Endothelial cell of umbilical vein (primary cell): ENCODE measurements at regions not wholly inside any gene's neighbourhood (a gene's known extent, or its start where the extent isn't known, plus 50 kb on each side); places are given as distances from the start of the nearest gene placed in this dataset.

Experiments
- BruUV-seq: library from RNA; stranded (reverse); fragments of 400-500 nt; replicated peaks from 2 replicates; lab custom pipeline; 2021; lab: Mats Ljungman, UMichigan
- CTCF ChIA-PET: fragments of 300-600, 350-600 bp; sonication (Branson Sonifier 250); formaldehyde crosslinking; loops from one replicate; lab custom pipeline; 2021; ENCODE audit warnings: antibody characterized with exemption, inconsistent platforms; lab: Charles Lee
- POLR2A ChIA-PET: fragments of 300-600, 350-600 bp; sonication (Branson Sonifier 250); formaldehyde crosslinking; loops from one replicate; lab custom pipeline; 2021; ENCODE audit warnings: antibody characterized with exemption, inconsistent platforms; lab: Charles Lee
- DNase-seq: peaks from one replicate; pipeline ENCODE4 v3.0.0-alpha.2; 2011; ENCODE audit warnings: low read depth, low spot score
- FAIRE-seq: peaks from 2 replicates; lab custom pipeline; 2011; peaks lifted over from hg19 to GRCh38; lab: Jason Lieb, UNC
- H2AFZ ChIP-seq: 2 replicates; pipeline ENCODE4 v1.6.0; 2012; ENCODE audit warnings: low read depth, low read length, control low read depth, inconsistent platforms
- H3K27ac ChIP-seq: 2 replicates; pipeline ENCODE4 v1.5.1; 2011; ENCODE audit warnings: low read depth, mild to moderate bottlenecking, control low read depth, low read length, moderate library complexity; ENCODE audit not compliant: insufficient read depth
- H3K27me3 ChIP-seq, 2 experiments: 2 replicates each; pipeline versions ENCODE4 v1.6.0 to v1.6.1; 2011; ENCODE audit warnings: low read length in 2 of 2, mixed read lengths in 1 of 2; ENCODE audit not compliant: control insufficient read depth in 2 of 2, insufficient read depth in 2 of 2
- H3K36me3 ChIP-seq, 2 experiments: 2 replicates in 1 of 2; 3 replicates in 1 of 2; pipeline ENCODE4 v1.5.1; 2011; ENCODE audit warnings: low read length in 2 of 2, mild to moderate bottlenecking in 1 of 2, moderate library complexity in 1 of 2; ENCODE audit not compliant: control insufficient read depth in 2 of 2, insufficient read depth in 2 of 2; ENCODE audit errors: extremely low read depth in 1 of 2
- H3K4me1 ChIP-seq: 3 replicates; pipeline ENCODE4 v1.5.1; 2011; ENCODE audit warnings: mild to moderate bottlenecking, low read length; ENCODE audit not compliant: control insufficient read depth, insufficient read depth; ENCODE audit errors: extremely low read depth
- H3K4me2 ChIP-seq: 2 replicates; pipeline ENCODE4 v1.6.1; 2011; ENCODE audit warnings: low read length, control low read depth, mixed read lengths; ENCODE audit not compliant: insufficient read depth
- H3K4me3 ChIP-seq, 3 experiments: fragments of 200-600 bp in 1 of 3; sonication (generic), shearing (Covaris generic) in 1 of 3; replicated peaks in 1 of 3; 2 replicates each; pipeline ENCODE4 v1.5.1; 2011 to 2016; ENCODE audit warnings: control low read depth in 3 of 3, low read length in 3 of 3, mild to moderate bottlenecking in 2 of 3, inconsistent platforms in 1 of 3, low read depth in 1 of 3, moderate library complexity in 1 of 3; ENCODE audit not compliant: insufficient read depth in 1 of 3
- H3K79me2 ChIP-seq: 2 replicates; pipeline ENCODE4 v1.6.0; 2012; ENCODE audit warnings: low read length, inconsistent platforms; ENCODE audit not compliant: control insufficient read depth, insufficient read depth
- H3K9ac ChIP-seq: replicated peaks from 2 replicates; pipeline ENCODE3; 2011; ENCODE audit warnings: low read length, control low read depth; ENCODE audit not compliant: insufficient read depth; ENCODE audit errors: extremely low read depth
- H3K9me1 ChIP-seq: replicated peaks from 3 replicates; pipeline ENCODE4 v1.6.0; 2011; ENCODE audit warnings: mild to moderate bottlenecking, low read length; ENCODE audit not compliant: control insufficient read depth, insufficient read depth; ENCODE audit errors: extremely low read depth
- H3K9me3 ChIP-seq: replicated peaks from 2 replicates; pipeline ENCODE4 v1.5.1; 2012; ENCODE audit warnings: low read length, inconsistent platforms; ENCODE audit not compliant: control insufficient read depth, insufficient read depth
- H4K20me1 ChIP-seq: replicated peaks from 2 replicates; pipeline ENCODE3; 2011; ENCODE audit warnings: mild to moderate bottlenecking, low read length; ENCODE audit not compliant: control insufficient read depth, insufficient read depth; ENCODE audit errors: extremely low read depth
- FOS ChIP-seq: IDR thresholded peaks from 2 replicates; pipeline ENCODE4 v1.6.1; 2011; ENCODE audit warnings: mild to moderate bottlenecking, low read length, moderate library complexity, borderline replicate concordance; ENCODE audit not compliant: insufficient read depth
- GATA2 ChIP-seq: IDR thresholded peaks from 2 replicates; pipeline ENCODE4 v1.7.0; 2011; ENCODE audit warnings: low read depth, mild to moderate bottlenecking, moderate library complexity, mixed read lengths, low read length; ENCODE audit not compliant: insufficient read length, insufficient read depth
- dilution Hi-C: fragments of 300-500 bp; cut with MboI; formaldehyde crosslinking; loops from one replicate; pipeline ENCODE4 v1.15.0; 2019; ENCODE audit warnings: low sequenced_read_pairs; ENCODE audit not compliant: extremely low pct_ligation_motif_present
- intact Hi-C: fragments of 100-400 bp; cut with micrococcal nuclease; formaldehyde crosslinking; loops from one replicate; pipeline ENCODE4 v1.10.0; 2022
- TF ChIP-seq, protein P1 (sequence below), 2 donors: IDR thresholded peaks; 1 replicate in 1 of 2; 2 replicates in 1 of 2; pipeline ENCODE4 v1.5.1; 2011; ENCODE audit warnings: low read length in 2 of 2, mild to moderate bottlenecking in 2 of 2, moderate library complexity in 2 of 2, control low read depth in 1 of 2, inconsistent platforms in 1 of 2, low read depth in 1 of 2; ENCODE audit not compliant: insufficient read depth in 1 of 2; ENCODE audit errors: extremely low read depth in 1 of 2
- TF ChIP-seq, protein P2 (sequence below): IDR thresholded peaks from 2 replicates; pipeline ENCODE4 v1.6.1; 2011; ENCODE audit not compliant: insufficient read depth, insufficient read length

DNA sequence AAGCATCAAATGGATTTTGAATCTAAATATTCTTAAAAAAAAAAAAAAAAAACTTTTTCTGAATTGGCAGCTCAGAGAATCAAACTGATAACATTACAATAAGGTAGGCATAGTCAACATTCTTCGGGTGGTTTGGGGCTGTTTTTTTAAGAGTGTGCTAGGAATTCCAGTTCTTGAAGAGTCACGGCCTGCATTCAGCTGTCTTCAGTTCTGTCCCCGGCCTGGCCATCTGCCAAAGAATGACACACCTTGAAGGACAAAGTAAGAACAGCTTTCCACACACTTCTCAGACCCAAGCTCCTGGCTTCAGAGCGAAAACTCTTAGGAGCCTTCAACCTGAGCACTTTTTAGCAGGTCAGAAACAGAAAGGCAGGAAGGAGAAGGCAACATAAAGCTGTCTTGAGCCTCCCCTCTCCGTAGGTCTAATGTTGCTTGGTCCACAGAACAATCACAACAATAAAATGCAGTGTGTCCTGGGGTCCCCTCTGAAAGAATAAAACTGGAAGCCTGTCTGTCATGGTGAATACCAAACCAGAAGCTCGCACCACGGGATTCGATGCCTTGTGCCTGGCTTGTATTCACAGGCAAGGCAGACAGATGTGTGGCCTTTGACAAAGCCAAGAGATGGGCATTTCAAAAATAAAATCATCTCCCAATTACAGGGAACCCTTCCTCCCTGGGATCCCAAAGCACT, 524.4 kb upstream of the ZFHX3 start:
- Histone ChIP-seq H3K36me3 (no peaks in the 10 kb centered on the region), H3K27me3 (no peaks in the 10 kb centered on the region), H3K4me3 (no peak overlapping the region), H3K9ac (no peak overlapping the region), H3K9me3 (peaks cover 2% of the 10 kb centered on the region), H4K20me1 (no peaks in the 10 kb centered on the region), H2AFZ (no peak overlapping the region), H3K9me1 (no peaks in the 10 kb centered on the region), H3K79me2 (no peaks in the 10 kb centered on the region), H3K4me2 (no peak overlapping the region), H3K4me1 (no peaks in the 10 kb centered on the region), H3K27ac (no peak overlapping the region)
- POLR2A ChIA-PET: no interaction called here
- no TSS peak for BruUV-seq
- CTCF ChIA-PET: no interaction called here
- intact Hi-C loops: no loop called here
- DNase-seq (no peak), FAIRE-seq (no peak)
- dilution Hi-C loops: no loop called here
- TF ChIP-seq FOS (no peak), GATA2 (no peak)
- TF ChIP-seq, protein P1, sequence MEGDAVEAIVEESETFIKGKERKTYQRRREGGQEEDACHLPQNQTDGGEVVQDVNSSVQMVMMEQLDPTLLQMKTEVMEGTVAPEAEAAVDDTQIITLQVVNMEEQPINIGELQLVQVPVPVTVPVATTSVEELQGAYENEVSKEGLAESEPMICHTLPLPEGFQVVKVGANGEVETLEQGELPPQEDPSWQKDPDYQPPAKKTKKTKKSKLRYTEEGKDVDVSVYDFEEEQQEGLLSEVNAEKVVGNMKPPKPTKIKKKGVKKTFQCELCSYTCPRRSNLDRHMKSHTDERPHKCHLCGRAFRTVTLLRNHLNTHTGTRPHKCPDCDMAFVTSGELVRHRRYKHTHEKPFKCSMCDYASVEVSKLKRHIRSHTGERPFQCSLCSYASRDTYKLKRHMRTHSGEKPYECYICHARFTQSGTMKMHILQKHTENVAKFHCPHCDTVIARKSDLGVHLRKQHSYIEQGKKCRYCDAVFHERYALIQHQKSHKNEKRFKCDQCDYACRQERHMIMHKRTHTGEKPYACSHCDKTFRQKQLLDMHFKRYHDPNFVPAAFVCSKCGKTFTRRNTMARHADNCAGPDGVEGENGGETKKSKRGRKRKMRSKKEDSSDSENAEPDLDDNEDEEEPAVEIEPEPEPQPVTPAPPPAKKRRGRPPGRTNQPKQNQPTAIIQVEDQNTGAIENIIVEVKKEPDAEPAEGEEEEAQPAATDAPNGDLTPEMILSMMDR (IDR thresholded peaks at IDR 0.05; ENCODE audit: extremely low read depth in 1 of 2, insufficient read depth in 1 of 2, low read depth in 1 of 2, low read length in 2 of 2): no peak
- TF ChIP-seq, protein P2, sequence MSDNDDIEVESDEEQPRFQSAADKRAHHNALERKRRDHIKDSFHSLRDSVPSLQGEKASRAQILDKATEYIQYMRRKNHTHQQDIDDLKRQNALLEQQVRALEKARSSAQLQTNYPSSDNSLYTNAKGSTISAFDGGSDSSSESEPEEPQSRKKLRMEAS: no peak
